ENCODE measurements at regions not wholly inside any gene's neighbourhood (a gene's known extent, or its start where the extent isn't known, plus 50 kb on each side); places are given as distances from the start of the nearest gene placed in this dataset.

DNA sequence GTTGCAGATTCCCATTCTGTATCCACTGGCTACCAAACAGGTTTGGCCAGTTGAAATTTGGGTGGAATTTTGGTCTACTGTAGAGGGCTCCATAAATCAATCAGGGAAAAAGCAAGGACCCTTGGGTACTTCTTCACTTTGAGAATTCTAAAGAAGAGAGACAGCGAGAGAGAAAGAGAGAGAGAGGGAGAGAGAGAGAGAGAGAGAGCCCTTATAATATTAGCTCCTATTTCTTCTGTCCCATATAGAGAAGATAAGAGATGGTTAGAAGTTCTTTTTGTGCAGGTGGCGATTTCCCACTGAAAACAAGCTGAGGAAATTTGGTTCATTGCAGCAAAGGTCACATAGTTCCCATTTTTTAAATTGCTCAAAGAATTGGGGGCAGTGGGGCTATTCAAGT is 88.6 kb upstream of the ZNF536 start:
- no peak for DNase-seq (ENCODE audit: insufficient read length, low spot score, missing footprints)
- Histone ChIP-seq H3K79me2 (ENCODE audit: insufficient read depth, low read length) (no peaks in the 10 kb centered on the region), H4K20me1 (ENCODE audit: insufficient read depth, low read length) (no peaks in the 10 kb centered on the region), H3K27ac (ENCODE audit: low read depth, low read length) (no peak overlapping the region), H3K36me3 (ENCODE audit: insufficient read depth, low read length) (no peaks in the 10 kb centered on the region), H3K4me1 (ENCODE audit: insufficient read depth, low read length) (no peaks in the 10 kb centered on the region), H3K27me3 (ENCODE audit: insufficient read depth, low read length) (no peaks in the 10 kb centered on the region), H3K9me3 (ENCODE audit: low read depth, low read length) (no peaks in the 10 kb centered on the region), H2AFZ (ENCODE audit: low read length) (no peak overlapping the region), H3K4me2 (ENCODE audit: insufficient read depth, low read length) (no peak overlapping the region), H3K4me3 (ENCODE audit: insufficient read depth, low read length) (no peak overlapping the region)
- TF ChIP-seq, protein P1, sequence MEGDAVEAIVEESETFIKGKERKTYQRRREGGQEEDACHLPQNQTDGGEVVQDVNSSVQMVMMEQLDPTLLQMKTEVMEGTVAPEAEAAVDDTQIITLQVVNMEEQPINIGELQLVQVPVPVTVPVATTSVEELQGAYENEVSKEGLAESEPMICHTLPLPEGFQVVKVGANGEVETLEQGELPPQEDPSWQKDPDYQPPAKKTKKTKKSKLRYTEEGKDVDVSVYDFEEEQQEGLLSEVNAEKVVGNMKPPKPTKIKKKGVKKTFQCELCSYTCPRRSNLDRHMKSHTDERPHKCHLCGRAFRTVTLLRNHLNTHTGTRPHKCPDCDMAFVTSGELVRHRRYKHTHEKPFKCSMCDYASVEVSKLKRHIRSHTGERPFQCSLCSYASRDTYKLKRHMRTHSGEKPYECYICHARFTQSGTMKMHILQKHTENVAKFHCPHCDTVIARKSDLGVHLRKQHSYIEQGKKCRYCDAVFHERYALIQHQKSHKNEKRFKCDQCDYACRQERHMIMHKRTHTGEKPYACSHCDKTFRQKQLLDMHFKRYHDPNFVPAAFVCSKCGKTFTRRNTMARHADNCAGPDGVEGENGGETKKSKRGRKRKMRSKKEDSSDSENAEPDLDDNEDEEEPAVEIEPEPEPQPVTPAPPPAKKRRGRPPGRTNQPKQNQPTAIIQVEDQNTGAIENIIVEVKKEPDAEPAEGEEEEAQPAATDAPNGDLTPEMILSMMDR (IDR thresholded peaks at IDR 0.05; ENCODE audit: extremely low read depth, low read depth, low read length), result no peak

DNA sequence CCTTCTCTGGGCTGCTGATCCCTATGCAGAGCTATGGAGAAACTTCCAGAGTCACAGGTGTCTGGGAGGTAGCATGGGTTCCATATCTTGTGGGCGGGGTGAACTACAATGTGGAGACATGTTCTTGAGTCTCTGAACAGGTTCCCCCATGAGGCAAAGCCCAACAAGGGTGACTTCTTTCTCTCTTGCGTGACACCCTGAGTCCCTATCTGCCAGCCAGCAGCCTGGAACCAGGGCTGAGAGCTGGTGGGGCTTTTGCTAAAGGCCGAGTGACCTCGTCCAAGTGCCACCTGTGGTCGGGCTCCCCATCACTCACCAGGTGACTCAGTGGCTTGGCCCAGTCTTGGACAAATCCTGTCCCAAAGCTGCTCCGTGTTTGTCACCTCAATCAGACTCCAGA is 88.0 kb upstream of the ZNF536 start:
- Histone ChIP-seq H3K9me3 (ENCODE audit: low read depth, low read length) (no peaks in the 10 kb centered on the region), H3K4me3 (ENCODE audit: insufficient read depth, low read length) (no peak overlapping the region), H2AFZ (ENCODE audit: low read length) (no peak overlapping the region), H3K4me1 (ENCODE audit: insufficient read depth, low read length) (no peaks in the 10 kb centered on the region), H4K20me1 (ENCODE audit: insufficient read depth, low read length) (no peaks in the 10 kb centered on the region), H3K36me3 (ENCODE audit: insufficient read depth, low read length) (no peaks in the 10 kb centered on the region), H3K27me3 (ENCODE audit: insufficient read depth, low read length) (no peaks in the 10 kb centered on the region), H3K4me2 (ENCODE audit: insufficient read depth, low read length) (no peak overlapping the region), H3K27ac (ENCODE audit: low read depth, low read length) (no peak overlapping the region), H3K79me2 (ENCODE audit: insufficient read depth, low read length) (no peaks in the 10 kb centered on the region)
- TF ChIP-seq, protein P1 (IDR thresholded peaks at IDR 0.05; ENCODE audit: extremely low read depth, low read depth, low read length), result no peak
- no peak for DNase-seq (ENCODE audit: insufficient read length, low spot score, missing footprints)

DNA sequence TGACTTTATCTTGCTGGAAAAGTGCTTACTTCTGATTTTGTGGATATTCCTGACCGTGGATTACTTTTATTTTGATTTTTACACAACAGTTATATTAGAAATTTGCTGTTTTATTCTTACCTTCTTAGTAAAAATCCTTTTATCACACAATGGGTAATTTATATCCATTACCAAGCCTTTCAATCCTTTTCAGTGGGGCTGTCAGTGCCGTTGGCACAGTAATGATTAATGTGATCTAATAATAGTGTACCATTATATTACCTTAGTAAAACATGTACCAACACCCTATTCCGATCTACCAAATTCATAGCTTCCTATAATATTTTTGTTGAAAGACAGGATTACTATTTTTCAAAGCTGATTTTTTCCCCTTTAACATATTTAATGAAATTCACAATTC is 87.3 kb upstream of the ZNF536 start:
- no peaks in the 10 kb centered on the region for H3K4me1 ChIP-seq (ENCODE audit: insufficient read depth, low read length)
- TF ChIP-seq, protein P1 (IDR thresholded peaks at IDR 0.05; ENCODE audit: extremely low read depth, low read depth, low read length), result no peak

DNA sequence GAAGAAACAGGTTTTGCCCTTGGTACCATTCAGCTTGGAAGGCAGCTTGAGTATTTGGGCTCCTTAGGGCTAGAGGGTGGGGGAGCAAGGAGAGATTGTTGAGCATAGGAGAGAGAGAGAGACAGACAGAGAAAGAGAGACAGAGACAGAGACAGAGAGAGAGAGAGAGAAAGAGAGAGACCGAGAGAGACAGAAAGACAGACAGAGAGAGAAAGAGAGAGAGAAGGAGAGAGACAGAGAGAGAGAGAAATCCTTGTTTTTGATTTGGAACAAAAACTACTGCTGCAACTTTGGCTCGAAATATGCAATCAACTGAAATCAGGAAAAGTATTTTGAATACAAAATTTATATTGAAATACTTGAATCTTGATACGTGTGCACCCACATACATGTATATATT is 85.8 kb upstream of the ZNF536 start:
- Histone ChIP-seq H3K36me3 (ENCODE audit: insufficient read depth, low read length) (no peaks in the 10 kb centered on the region), H3K4me3 (ENCODE audit: insufficient read depth, low read length) (no peak overlapping the region), H3K9me3 (ENCODE audit: low read depth, low read length) (no peaks in the 10 kb centered on the region), H3K4me1 (ENCODE audit: insufficient read depth, low read length) (no peaks in the 10 kb centered on the region), H2AFZ (ENCODE audit: low read length) (no peak overlapping the region), H4K20me1 (ENCODE audit: insufficient read depth, low read length) (no peaks in the 10 kb centered on the region), H3K79me2 (ENCODE audit: insufficient read depth, low read length) (no peaks in the 10 kb centered on the region), H3K4me2 (ENCODE audit: insufficient read depth, low read length) (no peak overlapping the region), H3K27ac (ENCODE audit: low read depth, low read length) (no peak overlapping the region), H3K27me3 (ENCODE audit: insufficient read depth, low read length) (no peaks in the 10 kb centered on the region)
- TF ChIP-seq, protein P1 (IDR thresholded peaks at IDR 0.05; ENCODE audit: extremely low read depth, low read depth, low read length), result no peak
- no peak for DNase-seq (ENCODE audit: insufficient read length, low spot score, missing footprints)

More for the DNA sequence above, 87.3 kb upstream of the ZNF536 start:
- Histone ChIP-seq H3K27me3 (ENCODE audit: insufficient read depth, low read length) (no peaks in the 10 kb centered on the region), H4K20me1 (ENCODE audit: insufficient read depth, low read length) (no peaks in the 10 kb centered on the region), H3K79me2 (ENCODE audit: insufficient read depth, low read length) (no peaks in the 10 kb centered on the region), H3K27ac (ENCODE audit: low read depth, low read length) (no peak overlapping the region), H3K4me3 (ENCODE audit: insufficient read depth, low read length) (no peak overlapping the region), H3K4me2 (ENCODE audit: insufficient read depth, low read length) (no peak overlapping the region), H3K9me3 (ENCODE audit: low read depth, low read length) (no peaks in the 10 kb centered on the region), H2AFZ (ENCODE audit: low read length) (no peak overlapping the region), H3K36me3 (ENCODE audit: insufficient read depth, low read length) (no peaks in the 10 kb centered on the region)
- DNase-seq (ENCODE audit: insufficient read length, low spot score, missing footprints), result no peak
